SK-N-MC (cell line): ENCODE measurements at regions not wholly inside any gene's neighbourhood (a gene's known extent, or its start where the extent isn't known, plus 50 kb on each side); places are given as distances from the start of the nearest gene placed in this dataset.

ENCODE experiments used
- EZH2 ChIP-seq: fragments of 200-600 bp; sonication (generic); IDR thresholded peaks from one replicate; pipeline ENCODE4 v1.6.1; 2017; ENCODE audit warnings: antibody characterized with exemption
- POLR2AphosphoS5 ChIP-seq: IDR thresholded peaks from 2 replicates; pipeline ENCODE4 v1.6.1; 2012; ENCODE audit warnings: mild to moderate bottlenecking, low read depth, low read length, borderline replicate concordance

- TF ChIP-seq POLR2AphosphoS5 (no peak), EZH2 (no peak)
Observed at GRCh38 chr20:62591591-62591990, 50.7 kb upstream of the SLCO4A1 start.
